Spleen (tissue), 11 donors: ENCODE measurements at regions not wholly inside any gene's neighbourhood (a gene's known extent, or its start where the extent isn't known, plus 50 kb on each side); places are given as distances from the start of the nearest gene placed in this dataset.

ENCODE experiments used
- DNase-seq: peaks from one replicate; pipeline ENCODE4 v3.0.0-alpha.2; 2020
- H3K27ac ChIP-seq, 8 donors: fragments of 200-600 bp; sonication (generic) in 7 of 8; 1 replicate in 4 of 8; 2 replicates in 4 of 8; pipeline versions ENCODE4 v1.5.0 to v1.8.0; 2016 to 2021; ENCODE audit warnings: inconsistent platforms in 4 of 8, mild to moderate bottlenecking in 4 of 8, moderate library complexity in 1 of 8
- H3K27me3 ChIP-seq, 7 donors: fragments of 200-600 bp; sonication (generic) in 6 of 7; replicated peaks in 1 of 7; 1 replicate in 4 of 7; 2 replicates in 3 of 7; pipeline versions ENCODE4 v1.5.0 to v1.8.0; 2016 to 2021; ENCODE audit warnings: inconsistent platforms in 3 of 7, mild to moderate bottlenecking in 1 of 7
- H3K36me3 ChIP-seq, 6 donors: fragments of 200-600 bp; sonication (generic) in 5 of 6; 1 replicate in 4 of 6; 2 replicates in 2 of 6; pipeline versions ENCODE4 v1.5.0 to v1.8.0; 2016 to 2021; ENCODE audit warnings: inconsistent platforms in 2 of 6
- H3K4me1 ChIP-seq, 6 donors: fragments of 200-600 bp; sonication (generic) in 5 of 6; 1 replicate in 3 of 6; 2 replicates in 3 of 6; pipeline versions ENCODE4 v1.5.0 to v1.8.0; 2016 to 2021; ENCODE audit warnings: inconsistent platforms in 3 of 6
- H3K4me3 ChIP-seq, 8 donors: fragments of 200-600 bp; sonication (generic) in 7 of 8; 1 replicate in 4 of 8; 2 replicates in 4 of 8; pipeline versions ENCODE4 v1.5.0 to v1.8.0; 2016 to 2021; ENCODE audit warnings: inconsistent platforms in 4 of 8, mild to moderate bottlenecking in 4 of 8, moderate library complexity in 2 of 8
- H3K9me3 ChIP-seq, 8 donors: fragments of 200-600 bp; sonication (generic) in 7 of 8; 1 replicate in 4 of 8; 2 replicates in 4 of 8; pipeline versions ENCODE4 v1.5.0 to v1.8.0; 2016 to 2021; ENCODE audit warnings: inconsistent platforms in 4 of 8
- CTCF ChIP-seq, 11 experiments: fragments of 200-600 bp in 7 of 11; fragments of 450-650 bp in 4 of 11; sonication (generic) in 4 of 11; IDR thresholded peaks in 8 of 11; conservative IDR thresholded peaks in 3 of 11; 1 replicate in 7 of 11; 2 replicates in 4 of 11; pipeline versions ENCODE4 v1.4.0 to v1.8.0; 2016 to 2021; ENCODE audit warnings: antibody characterized with exemption in 11 of 11, inconsistent platforms in 4 of 11, mild to moderate bottlenecking in 1 of 11
- POLR2A ChIP-seq, 3 donors: fragments of 450-650 bp; IDR thresholded peaks; one replicate each; pipeline ENCODE4 v1.5.1; 2017; ENCODE audit warnings: antibody characterized with exemption in 3 of 3, mild to moderate bottlenecking in 1 of 3
- POLR2AphosphoS5 ChIP-seq, 3 donors: sonication (generic); formaldehyde crosslinking; IDR thresholded peaks; one replicate each; pipeline ENCODE4 v1.5.1; 2017; ENCODE audit warnings: antibody characterized with exemption in 3 of 3
- WGBS, 5 donors: extraction: QIAGEN DNeasy Blood & Tissue Kit in 3 of 5; methylation state at CpG; one replicate each; pipeline versions ENCODE4 v1.1.5 to v1.1.7; 2013 to 2018; 5-methylcytosine and 5-hydroxymethylcytosine counted together
- intact Hi-C: fragments of 100-400 bp; cut with DNase I; formaldehyde crosslinking; loops from one replicate; pipeline ENCODE4 v1.15.0; 2023; ENCODE audit warnings: low total_unique reads
- donor health status: healthy with polysubstance abuse.
- donor health status: DM: no; HTN: no; CAD: no; lungs with moderate emphysema.
- donor health status: DM: no; HTN: no; CAD: no.
- donor health status: Bipolar disorder and iron deficiency.
- donor health status: healthy.
- donor health status: DM: no; HTN: no; CAD: no.
- donor health status: DM: yes; HTN: yes; CAD: no.

GRCh38 chr5:97542469-97542868 is 359.4 kb upstream of the RIOK2 start:
- Histone ChIP-seq H3K9me3 (peaks cover 0 to 4% (median 0%) of the 10 kb centered on the region in 8 donors), H3K27me3 (no peaks in the 10 kb centered on the region), H3K4me1 (peaks cover 0 to 23% (median 10%) of the 10 kb centered on the region in 6 donors), H3K36me3 (no peaks in the 10 kb centered on the region), H3K27ac (no peak overlapping the region), H3K4me3 (no peak overlapping the region)
- TF ChIP-seq POLR2AphosphoS5 (IDR thresholded peaks at IDR 0.05) (no peak), CTCF (IDR thresholded peaks at IDR 0.05 in 8 of 11, conservative IDR thresholded peaks at IDR 0.05 in 3 of 11) (no peak), POLR2A (IDR thresholded peaks at IDR 0.05) (no peak)
- DNase-seq: no peak
- intact Hi-C loops: no loop called here
- WGBS, 5 donors: 80 to 97% (median 88%) methylated on average over 1 of the region's 1 CpG

- TF ChIP-seq POLR2A (IDR thresholded peaks at IDR 0.05) (no peak), POLR2AphosphoS5 (IDR thresholded peaks at IDR 0.05) (no peak), CTCF (IDR thresholded peaks at IDR 0.05 in 8 of 11, conservative IDR thresholded peaks at IDR 0.05 in 3 of 11) (no peak)
- intact Hi-C loops: no loop called here
- Histone ChIP-seq H3K4me1 (peaks cover 0 to 30% (median 15%) of the 10 kb centered on the region in 6 donors), H3K27me3 (no peaks in the 10 kb centered on the region), H3K9me3 (peaks cover 0 to 4% (median 0%) of the 10 kb centered on the region in 8 donors), H3K27ac (no peak overlapping the region), H3K4me3 (no peak overlapping the region), H3K36me3 (no peaks in the 10 kb centered on the region)
- 86 to 97% (median 89%) methylated on average over 4 of the region's 4 CpGs for WGBS, 5 donors
- DNase-seq: no peak
Observed at GRCh38 chr5:97543166-97543565, 360.1 kb upstream of the RIOK2 start.

DNA sequence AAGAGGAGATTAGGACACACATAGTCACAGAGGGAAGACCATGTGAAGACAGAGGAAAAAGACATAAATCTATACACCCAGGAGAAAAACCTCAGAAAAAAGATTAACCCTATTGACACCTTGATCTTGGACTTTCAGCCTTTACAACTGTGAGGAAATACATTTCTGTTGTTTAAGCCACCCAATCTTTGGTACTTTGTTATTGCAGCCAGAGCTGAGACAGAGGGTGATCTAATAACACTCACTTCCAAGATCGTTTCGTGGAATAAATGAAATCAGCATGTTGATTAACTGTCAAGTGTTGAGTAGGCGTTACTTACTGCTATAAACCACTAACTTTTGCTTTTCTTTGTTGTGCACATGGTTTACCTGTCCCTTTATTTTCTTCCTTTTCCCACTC is 361.2 kb upstream of the RIOK2 start:
- TF ChIP-seq POLR2A (IDR thresholded peaks at IDR 0.05): no peak
- no peak for TF ChIP-seq CTCF (IDR thresholded peaks at IDR 0.05 in 8 of 11, conservative IDR thresholded peaks at IDR 0.05 in 3 of 11)
- TF ChIP-seq POLR2AphosphoS5 (IDR thresholded peaks at IDR 0.05): no peak
- Histone ChIP-seq H3K9me3 (peaks cover 0 to 4% (median 0%) of the 10 kb centered on the region in 8 donors), H3K4me3 (no peak overlapping the region), H3K27ac (no peak overlapping the region), H3K27me3 (no peaks in the 10 kb centered on the region), H3K36me3 (no peaks in the 10 kb centered on the region), H3K4me1 (peaks cover 0 to 39% (median 19%) of the 10 kb centered on the region in 6 donors)
- intact Hi-C loops: no loop called here
- DNase-seq: no peak
- 69 to 88% (median 79%) methylated on average over 3 of the region's 3 CpGs for WGBS, 5 donors

DNA sequence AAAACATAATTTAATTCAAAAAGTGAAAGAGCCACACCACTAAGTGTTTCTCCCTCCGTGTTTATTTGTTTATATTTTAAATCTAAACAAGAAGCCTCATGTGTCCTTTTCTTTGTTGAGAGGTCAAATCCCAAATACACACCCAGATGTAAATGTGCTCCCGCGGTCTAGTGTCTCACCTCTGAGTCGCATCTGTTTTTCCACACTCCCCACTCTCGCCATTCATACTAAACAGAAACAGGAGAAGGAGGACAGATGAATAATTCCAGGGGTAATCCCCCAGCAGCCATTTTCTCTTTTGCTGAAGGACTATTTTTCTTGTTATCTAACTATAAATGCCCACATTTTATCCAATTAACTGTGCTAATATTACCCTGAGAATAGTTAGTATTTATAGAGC is 361.6 kb upstream of the RIOK2 start:
- WGBS, 5 donors: 80 to 95% (median 84%) methylated on average over 5 of the region's 5 CpGs

More for the DNA sequence above, 361.6 kb upstream of the RIOK2 start:
- no peak for DNase-seq
- Histone ChIP-seq H3K9me3 (peaks cover 0 to 4% (median 0%) of the 10 kb centered on the region in 8 donors), H3K4me1 (peaks cover 0 to 39% (median 19%) of the 10 kb centered on the region in 6 donors), H3K36me3 (no peaks in the 10 kb centered on the region), H3K4me3 (no peak overlapping the region), H3K27me3 (no peaks in the 10 kb centered on the region), H3K27ac (no peak overlapping the region)
- intact Hi-C loops: no loop called here
- TF ChIP-seq CTCF (IDR thresholded peaks at IDR 0.05 in 8 of 11, conservative IDR thresholded peaks at IDR 0.05 in 3 of 11): no peak
- no peak for TF ChIP-seq POLR2A (IDR thresholded peaks at IDR 0.05)
- no peak for TF ChIP-seq POLR2AphosphoS5 (IDR thresholded peaks at IDR 0.05)
